ELF-1 (cell line): ENCODE measurements at regions not wholly inside any gene's neighbourhood (a gene's known extent, or its start where the extent isn't known, plus 50 kb on each side); places are given as distances from the start of the nearest gene placed in this dataset.

Experiments used
- DNase-seq: peaks from one replicate; pipeline ENCODE4 v3.0.0-alpha.2; 2016; ENCODE audit warnings: low read depth, low spot score

GRCh38 chr4:184879271-184879670 lies 53.5 kb upstream of the ACSL1 start:
- DNase-seq: no peak

GRCh38 chr4:184882276-184882675 lies 56.5 kb upstream of the ACSL1 start:
- DNase-seq: no peak

- no peak for DNase-seq
These were observed 57.3 kb upstream of the ACSL1 start for GRCh38 chr4:184883024-184883423.

GRCh38 chr4:184884883-184885282 lies 59.1 kb upstream of the ACSL1 start:
- no peak for DNase-seq

GRCh38 chr4:184885602-184886001 lies 59.8 kb upstream of the ACSL1 start:
- DNase-seq: no peak

GRCh38 chr4:184887333-184887732 lies 61.6 kb upstream of the ACSL1 start:
- DNase-seq: no peak

GRCh38 chr4:184887947-184888346 lies 62.2 kb upstream of the ACSL1 start:
- DNase-seq: no peak

- DNase-seq: no peak
These were observed 64.0 kb upstream of the ACSL1 start for GRCh38 chr4:184889666-184890335.

- no peak for DNase-seq
These were observed 64.7 kb upstream of the ACSL1 start for GRCh38 chr4:184890499-184890898.

- no peak for DNase-seq
These were observed 66.1 kb upstream of the ACSL1 start for GRCh38 chr4:184891816-184892397.

GRCh38 chr4:184892999-184893398 lies 67.2 kb upstream of the ACSL1 start:
- DNase-seq: no peak

GRCh38 chr4:184893801-184894571 lies 68.2 kb upstream of the ACSL1 start:
- DNase-seq: peak; percentile 8

- DNase-seq: no peak
These were observed 69.4 kb upstream of the ACSL1 start for GRCh38 chr4:184895012-184895695.

- no peak for DNase-seq
These were observed 71.3 kb upstream of the ACSL1 start for GRCh38 chr4:184896868-184897715.

- no peak for DNase-seq
These were observed 72.1 kb upstream of the ACSL1 start for GRCh38 chr4:184897895-184898294.

GRCh38 chr4:184898793-184899192 lies 73.0 kb upstream of the ACSL1 start:
- DNase-seq: no peak

- no peak for DNase-seq
These were observed 73.7 kb upstream of the ACSL1 start for GRCh38 chr4:184899261-184900134.

GRCh38 chr4:184900184-184900583 lies 74.4 kb upstream of the ACSL1 start:
- DNase-seq: no peak

- no peak for DNase-seq
These were observed 76.8 kb upstream of the ACSL1 start for GRCh38 chr4:184902550-184902949.

- no peak for DNase-seq
These were observed 80.8 kb upstream of the ACSL1 start for GRCh38 chr4:184906480-184907097.
